ENCODE measurements at regions not wholly inside any gene's neighbourhood (a gene's known extent, or its start where the extent isn't known, plus 50 kb on each side); places are given as distances from the start of the nearest gene placed in this dataset.

DNA sequence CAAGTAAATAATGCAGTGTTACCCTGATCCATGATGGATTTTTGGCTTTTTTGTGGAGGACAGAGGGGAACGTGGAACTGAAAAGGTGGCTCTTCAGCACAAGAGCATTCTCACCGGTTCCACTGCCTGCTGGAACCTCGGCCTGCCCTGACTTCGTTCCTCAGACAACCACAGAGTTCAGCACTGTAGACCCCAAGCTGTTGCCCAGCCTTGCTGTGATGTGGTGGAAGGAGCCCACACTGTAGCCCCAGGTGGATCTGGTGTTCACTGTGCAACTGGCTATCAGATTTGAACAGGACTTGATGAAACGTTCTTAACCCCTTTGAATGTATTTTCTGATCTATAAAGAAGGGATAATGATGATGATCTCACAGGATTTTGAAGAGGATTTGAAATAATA, 293.5 kb downstream of the TRIB2 start:
- CTCF ChIA-PET (ENCODE audit: low intra/inter-chr PET ratio): no interaction called here
- no peaks in the 10 kb centered on the region for H3K36me3 ChIP-seq (ENCODE audit: control insufficient read depth, insufficient read depth, low read length)
- peak overlapping the region; percentile 2; the same call in 1 of the 2 replicates for H2AFZ ChIP-seq (ENCODE audit: low read depth, low read length)
- intact Hi-C loops (cut with micrococcal nuclease): no loop called here
- TF ChIP-seq, protein P1, sequence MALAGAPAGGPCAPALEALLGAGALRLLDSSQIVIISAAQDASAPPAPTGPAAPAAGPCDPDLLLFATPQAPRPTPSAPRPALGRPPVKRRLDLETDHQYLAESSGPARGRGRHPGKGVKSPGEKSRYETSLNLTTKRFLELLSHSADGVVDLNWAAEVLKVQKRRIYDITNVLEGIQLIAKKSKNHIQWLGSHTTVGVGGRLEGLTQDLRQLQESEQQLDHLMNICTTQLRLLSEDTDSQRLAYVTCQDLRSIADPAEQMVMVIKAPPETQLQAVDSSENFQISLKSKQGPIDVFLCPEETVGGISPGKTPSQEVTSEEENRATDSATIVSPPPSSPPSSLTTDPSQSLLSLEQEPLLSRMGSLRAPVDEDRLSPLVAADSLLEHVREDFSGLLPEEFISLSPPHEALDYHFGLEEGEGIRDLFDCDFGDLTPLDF (CRISPR knock-in tag; IDR thresholded peaks at IDR 0.05): no peak
- no peak for TF ChIP-seq TAF9B (IDR thresholded peaks at IDR 0.05; ENCODE audit: partially characterized antibody)
- TF ChIP-seq ZNF217 (CRISPR knock-in tag; IDR thresholded peaks at IDR 0.05): no peak
- TF ChIP-seq TGIF2 (CRISPR knock-in tag; IDR thresholded peaks at IDR 0.05): no peak
- TF ChIP-seq MIER1 (IDR thresholded peaks at IDR 0.05; ENCODE audit: low read depth): no peak
- TF ChIP-seq, protein P2, sequence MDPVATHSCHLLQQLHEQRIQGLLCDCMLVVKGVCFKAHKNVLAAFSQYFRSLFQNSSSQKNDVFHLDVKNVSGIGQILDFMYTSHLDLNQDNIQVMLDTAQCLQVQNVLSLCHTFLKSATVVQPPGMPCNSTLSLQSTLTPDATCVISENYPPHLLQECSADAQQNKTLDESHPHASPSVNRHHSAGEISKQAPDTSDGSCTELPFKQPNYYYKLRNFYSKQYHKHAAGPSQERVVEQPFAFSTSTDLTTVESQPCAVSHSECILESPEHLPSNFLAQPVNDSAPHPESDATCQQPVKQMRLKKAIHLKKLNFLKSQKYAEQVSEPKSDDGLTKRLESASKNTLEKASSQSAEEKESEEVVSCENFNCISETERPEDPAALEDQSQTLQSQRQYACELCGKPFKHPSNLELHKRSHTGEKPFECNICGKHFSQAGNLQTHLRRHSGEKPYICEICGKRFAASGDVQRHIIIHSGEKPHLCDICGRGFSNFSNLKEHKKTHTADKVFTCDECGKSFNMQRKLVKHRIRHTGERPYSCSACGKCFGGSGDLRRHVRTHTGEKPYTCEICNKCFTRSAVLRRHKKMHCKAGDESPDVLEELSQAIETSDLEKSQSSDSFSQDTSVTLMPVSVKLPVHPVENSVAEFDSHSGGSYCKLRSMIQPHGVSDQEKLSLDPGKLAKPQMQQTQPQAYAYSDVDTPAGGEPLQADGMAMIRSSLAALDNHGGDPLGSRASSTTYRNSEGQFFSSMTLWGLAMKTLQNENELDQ (CRISPR knock-in tag; IDR thresholded peaks at IDR 0.05; ENCODE audit: borderline replicate concordance): no peak
- TF ChIP-seq PPARD (CRISPR knock-in tag; IDR thresholded peaks at IDR 0.05): no peak
- no peak for TF ChIP-seq SAP30 (IDR thresholded peaks at IDR 0.05; ENCODE audit: borderline replicate concordance, insufficient read depth, low read depth, low read length, poor library complexity, severe bottlenecking)
- no peak for TF ChIP-seq RBM25 (IDR thresholded peaks at IDR 0.05; ENCODE audit: low read depth, low read length, severe bottlenecking)
- no peak for TF ChIP-seq POLR2H (tag; IDR thresholded peaks at IDR 0.05; ENCODE audit: low read depth)
- TF ChIP-seq ARID3B (CRISPR knock-in tag; IDR thresholded peaks at IDR 0.05; ENCODE audit: borderline replicate concordance): no peak
- no peaks in the 10 kb centered on the region for H3K9me1 ChIP-seq (ENCODE audit: control insufficient read depth, insufficient read depth, low read length)
- peaks cover 0 to 8% of the 10 kb centered on the region in 2 experiments; a peak in 1 of 5 replicates for H3K27me3 ChIP-seq (ENCODE audit: control insufficient read depth in 2 of 2, insufficient read depth in 2 of 2, low read length in 2 of 2)
- no peak overlapping the region for H3K9ac ChIP-seq (ENCODE audit: insufficient read depth in 1 of 2, low read depth in 2 of 2, low read length in 2 of 2)
- FAIRE-seq: no peak
- BruUV-seq (replicated peaks): no TSS peak
- no peak for DNase-seq (ENCODE audit: extremely low read depth in 1 of 4, low spot score in 3 of 4)
- in situ Hi-C loops (cut with MboI): loop anchor here (5.0 to 25.0 kb wide), 2 partner anchors 273 to 1183 kb away; no protein-coding TSS in a partner anchor
- H3K4me2 ChIP-seq (ENCODE audit: insufficient read depth, low read length): no peak overlapping the region
- POLR2A ChIA-PET: no interaction called here
- H3K4me3 ChIP-seq: no peak overlapping the region
- H3K9me3 ChIP-seq (replicated peaks; ENCODE audit: control insufficient read depth, insufficient read depth, low read depth, low read length): no peaks in the 10 kb centered on the region
- H3K4me1 ChIP-seq (replicated peaks in 1 of 2; ENCODE audit: control insufficient read depth in 2 of 2, insufficient read depth in 2 of 2, low read length in 2 of 2): peaks cover 0 to 2% of the 10 kb centered on the region in 2 experiments; a peak in 1 of 5 replicates
- no peak overlapping the region for H3K27ac ChIP-seq (ENCODE audit: extremely low read depth, low read depth, low read length)
- no peak for ATAC-seq
- no peaks in the 10 kb centered on the region for H3K79me2 ChIP-seq (ENCODE audit: control insufficient read depth, insufficient read depth, low read length)
- WGBS (ENCODE audit: insufficient coverage, low coverage, missing lambda C conversion rate): 23% methylated on average over 5 of the region's 5 CpGs
- no peaks in the 10 kb centered on the region for H4K20me1 ChIP-seq (replicated peaks; ENCODE audit: control insufficient read depth, insufficient read depth, low read length)
